ENCODE measurements at regions not wholly inside any gene's neighbourhood (a gene's known extent, or its start where the extent isn't known, plus 50 kb on each side); places are given as distances from the start of the nearest gene placed in this dataset.

- no peak for TF ChIP-seq CTCF (conservative IDR thresholded peaks at IDR 0.05)
- TF ChIP-seq EZH2 (IDR thresholded peaks at IDR 0.05; ENCODE audit: low read depth): no peak
These were observed 155.5 kb upstream of the RGS6 start for GRCh38 chr14:71776471-71777360.

Measured in PC-9 (cell line).